ENCODE measurements at regions not wholly inside any gene's neighbourhood (a gene's known extent, or its start where the extent isn't known, plus 50 kb on each side); places are given as distances from the start of the nearest gene placed in this dataset.

GRCh38 chr18:61609131-61609530 lies 275.9 kb downstream of the CDH20 start:
- no peak for DNase-seq

DNA sequence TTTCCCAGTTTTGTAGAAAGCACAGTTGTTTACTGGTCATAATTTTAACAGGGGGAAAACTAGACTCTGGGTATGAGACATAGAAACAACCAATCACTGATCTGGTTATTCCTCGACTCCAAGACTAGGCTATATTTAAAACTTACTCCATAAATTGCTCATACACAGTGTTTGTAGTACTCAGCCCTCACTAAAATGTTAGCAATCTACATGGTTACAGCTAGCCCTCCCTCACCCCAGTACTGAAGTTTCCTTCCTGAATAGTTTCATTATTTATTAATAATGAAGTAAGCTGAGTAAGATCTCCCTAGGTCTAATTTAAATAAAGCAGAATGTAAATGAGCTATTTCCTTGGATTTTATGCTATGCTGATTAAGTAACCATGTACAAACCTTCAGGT lies 275.1 kb downstream of the CDH20 start:
- no peak for DNase-seq

DNA sequence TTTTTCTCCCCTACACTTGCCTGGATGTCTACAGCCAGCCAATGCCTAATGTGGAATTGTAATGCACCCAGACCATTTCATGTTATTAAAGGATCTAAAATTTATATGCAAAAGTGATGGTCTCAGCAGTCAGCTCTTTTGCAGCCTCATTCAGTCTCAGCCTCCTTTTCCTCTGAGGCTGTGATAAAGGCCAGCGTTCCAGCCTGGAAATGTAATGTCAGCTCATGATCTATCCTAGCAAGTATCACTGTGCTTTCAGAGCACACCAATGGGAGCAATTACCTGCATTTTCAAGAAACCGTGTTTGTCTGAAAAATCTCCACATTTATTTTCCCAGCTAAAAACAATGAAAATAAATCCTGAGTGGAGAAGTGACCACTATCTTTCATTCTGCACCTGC lies 274.6 kb downstream of the CDH20 start:
- no peak for DNase-seq

DNA sequence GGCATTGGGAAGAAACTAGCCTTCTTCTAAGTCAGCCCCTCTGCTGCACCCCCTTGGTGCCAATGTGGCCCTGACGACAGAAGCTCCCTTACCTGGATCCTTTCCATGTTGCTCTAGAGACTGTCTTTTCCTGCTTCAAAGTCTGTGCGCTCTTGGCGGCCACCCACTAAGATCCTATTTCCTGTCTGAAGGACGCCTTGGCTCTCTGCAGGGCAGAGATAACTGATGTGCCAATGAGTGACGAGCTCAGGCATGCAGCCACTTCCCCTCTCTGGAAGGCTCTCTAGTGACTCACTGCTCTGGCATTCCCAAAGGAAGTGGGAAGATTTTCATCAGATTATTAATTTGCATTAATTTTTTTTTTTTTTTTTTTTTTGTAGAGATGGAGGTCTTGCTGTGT lies 273.5 kb downstream of the CDH20 start:
- DNase-seq = no peak

- no peak for DNase-seq
Measured at GRCh38 chr18:61606068-61606660, 272.9 kb downstream of the CDH20 start.

- DNase-seq = no peak
Measured at GRCh38 chr18:61605376-61606067, 272.3 kb downstream of the CDH20 start.
